ENCODE measurements at regions not wholly inside any gene's neighbourhood (a gene's known extent, or its start where the extent isn't known, plus 50 kb on each side); places are given as distances from the start of the nearest gene placed in this dataset.
"Not testable (repeated sequence)": the region's sequence is repeated elsewhere in the genome, so short reads cannot be mapped to it uniquely, and the experiment has no call there.

DNA sequence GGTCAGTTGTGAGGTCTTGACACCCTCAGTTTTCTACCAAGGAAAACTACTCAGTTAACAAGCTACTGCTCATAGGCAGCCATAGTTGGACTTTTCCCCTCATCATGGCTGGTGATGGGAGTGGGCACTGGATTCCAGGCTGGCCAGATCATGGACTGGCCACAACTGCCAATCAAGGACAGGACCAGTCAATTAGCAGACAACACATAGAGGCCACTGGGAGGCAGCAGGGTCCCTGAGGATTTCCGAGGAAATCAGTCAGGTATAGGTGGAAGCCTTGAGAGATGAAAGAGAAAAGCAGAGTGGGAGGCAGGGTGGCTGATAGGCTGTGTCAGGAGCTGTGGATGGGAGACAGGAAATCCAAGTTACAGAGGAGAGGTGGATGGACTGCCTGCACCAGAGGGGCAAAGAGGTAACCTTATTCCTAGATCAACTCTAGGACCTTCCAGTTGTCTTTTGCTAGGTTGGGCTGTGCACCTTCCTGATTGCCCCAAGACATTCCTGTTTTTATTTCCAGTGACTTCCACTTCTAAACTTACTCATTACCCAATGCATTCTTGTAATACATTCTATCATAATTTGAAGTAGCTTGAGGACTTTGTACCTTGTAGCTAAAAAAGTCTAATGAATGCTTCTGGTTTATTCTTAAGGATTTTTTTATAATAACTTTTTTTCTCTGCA is 361.8 kb downstream of the KCNRG start:
- DNase-seq (ENCODE audit: low read depth in 2 of 3, low spot score in 2 of 3): no peak

DNA sequence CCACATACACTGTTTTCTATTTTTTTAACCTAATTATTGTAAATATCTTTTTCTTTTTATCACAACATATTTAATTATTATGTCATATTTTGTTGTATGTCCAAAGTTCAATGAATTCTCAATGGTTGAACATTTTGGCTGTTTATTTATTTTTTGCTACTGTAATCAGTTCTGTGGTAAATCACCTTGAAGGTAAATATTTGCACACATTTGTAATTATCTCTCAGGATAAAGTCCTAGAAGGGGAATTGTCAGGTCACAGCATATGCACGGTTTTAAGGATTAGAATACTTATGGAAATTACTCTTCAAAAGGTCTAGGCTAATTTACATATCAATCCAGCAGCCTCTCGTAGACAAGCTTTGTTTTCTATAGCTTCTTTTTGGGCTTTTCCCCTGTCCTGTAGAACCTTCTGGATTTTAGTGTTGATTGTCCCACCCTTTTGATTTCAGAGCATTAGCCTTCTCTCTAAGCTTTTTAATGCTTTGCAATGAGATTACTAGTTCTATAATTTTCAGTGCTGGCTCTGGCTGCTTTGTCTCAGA is 362.6 kb downstream of the KCNRG start:
- DNase-seq (ENCODE audit: low read depth in 2 of 3, low spot score in 2 of 3): no peak

GRCh38 chr13:50378509-50379044 is 363.3 kb downstream of the KCNRG start:
- no peak for DNase-seq (ENCODE audit: low read depth in 2 of 3, low spot score in 2 of 3)

DNA sequence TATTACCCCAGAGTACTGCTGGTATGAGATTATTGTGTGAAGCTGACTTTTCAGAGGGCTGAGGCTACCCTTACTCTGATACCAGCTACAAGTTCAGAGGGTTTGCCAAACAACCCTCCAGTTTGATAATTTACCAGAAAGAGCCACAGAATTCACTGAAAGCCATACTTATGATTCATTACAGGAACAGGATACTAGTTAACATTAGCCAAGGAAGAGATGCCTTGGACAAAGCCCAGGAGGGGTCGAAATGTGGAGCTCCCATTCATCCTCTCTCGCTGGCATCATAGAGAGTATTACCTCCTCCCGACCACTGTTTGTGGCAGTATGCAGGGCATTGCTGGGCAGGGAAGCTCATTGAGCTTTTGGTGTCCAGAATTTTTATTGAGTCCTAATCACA is 364.3 kb downstream of the KCNRG start:
- DNase-seq (ENCODE audit: low read depth in 2 of 3, low spot score in 2 of 3): no peak

GRCh38 chr13:50380905-50381304 is 365.7 kb downstream of the KCNRG start:
- no peak for DNase-seq (ENCODE audit: low read depth in 2 of 3, low spot score in 2 of 3)

DNA sequence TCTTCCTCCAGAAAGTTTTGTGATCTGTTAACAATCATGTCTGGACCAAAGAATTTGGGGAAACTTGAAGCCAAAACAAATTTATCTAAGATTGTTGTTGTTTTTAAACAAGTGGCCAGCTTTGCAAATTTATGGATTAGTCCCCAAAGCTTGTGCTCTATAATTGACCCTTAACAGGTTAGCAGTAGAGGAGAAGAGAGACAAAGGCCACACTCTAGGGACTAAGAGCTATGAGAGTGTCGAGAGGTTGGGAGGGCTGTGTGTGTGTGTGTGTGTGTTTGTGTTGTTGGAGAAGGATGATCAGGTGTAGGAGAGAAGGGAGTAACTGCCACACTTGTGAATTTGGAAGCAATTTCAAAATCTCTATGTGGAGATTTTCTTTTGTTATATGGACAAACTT is 367.3 kb downstream of the KCNRG start:
- DNase-seq (ENCODE audit: low read depth in 2 of 3, low spot score in 2 of 3): no peak

DNA sequence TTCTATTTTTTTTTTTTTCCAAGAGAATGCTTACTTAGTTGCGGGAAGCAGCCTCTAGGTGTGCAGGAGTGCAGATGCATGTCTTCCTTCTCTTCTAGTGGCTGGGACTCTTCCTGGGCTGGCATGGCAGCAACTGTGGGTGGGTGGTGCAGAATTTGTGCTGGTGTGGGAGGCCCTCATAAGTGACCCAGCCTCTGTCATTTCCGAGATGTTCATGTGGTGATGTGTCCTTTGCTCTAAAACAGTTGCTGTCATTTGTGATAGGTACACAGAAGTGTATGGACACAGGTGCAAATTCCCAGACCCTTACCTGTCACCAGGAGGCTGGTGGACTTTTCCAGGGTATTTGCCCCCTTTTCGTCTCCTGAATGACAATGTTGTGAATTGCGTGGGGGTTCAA is 367.7 kb downstream of the KCNRG start:
- no peak for DNase-seq (ENCODE audit: low read depth in 2 of 3, low spot score in 2 of 3)

DNA sequence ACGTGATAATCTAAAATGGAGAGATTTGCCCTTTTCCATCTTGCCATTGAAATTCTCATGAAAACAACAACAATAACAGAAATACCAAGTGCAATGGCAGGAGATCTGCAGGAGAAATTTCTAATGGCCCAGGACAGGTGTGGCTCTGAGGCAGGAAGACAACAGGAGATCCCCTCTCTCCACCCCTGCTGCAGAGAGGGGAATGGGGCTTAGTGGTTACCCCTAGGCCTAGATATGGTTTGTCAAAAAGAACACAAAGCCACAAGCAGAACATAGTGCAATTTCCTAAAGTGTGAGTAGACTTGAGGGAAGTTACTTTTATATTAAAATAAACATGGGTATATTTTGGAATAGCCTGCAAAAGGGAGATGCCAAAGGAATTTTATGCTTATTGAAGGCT is 369.5 kb downstream of the KCNRG start:
- DNase-seq (ENCODE audit: low read depth in 2 of 3, low spot score in 2 of 3): no peak

DNA sequence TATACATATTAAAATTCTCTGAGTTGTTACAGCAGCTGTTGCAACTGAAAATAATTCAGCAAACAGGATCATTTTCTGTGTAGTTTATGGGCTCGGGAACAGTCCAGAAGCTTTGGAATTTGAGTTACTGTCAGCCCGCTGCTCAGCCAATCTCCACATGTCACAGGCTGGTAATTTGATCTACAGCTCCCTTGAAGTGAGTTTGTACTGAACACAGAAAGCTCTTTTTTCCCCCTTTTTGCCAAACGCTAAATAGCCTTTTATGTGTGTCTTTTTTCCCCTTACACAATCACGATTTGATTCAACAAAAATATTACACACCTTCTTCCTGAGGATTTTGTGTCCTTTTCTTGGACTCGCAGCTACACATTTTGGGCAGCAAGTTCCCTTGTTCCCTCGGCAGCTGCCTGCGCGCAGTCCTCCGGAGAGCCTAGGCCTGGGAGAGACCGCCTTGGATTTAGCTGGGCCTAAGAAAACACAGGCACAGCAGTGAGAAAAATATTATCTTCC is 371.4 kb downstream of the KCNRG start:
- DNase-seq (ENCODE audit: low read depth in 2 of 3, low spot score in 2 of 3): no peak

GRCh38 chr13:50387051-50387581 is 371.9 kb downstream of the KCNRG start:
- DNase-seq (ENCODE audit: low read depth in 2 of 3, low spot score in 2 of 3): peak in 1 of 3 donors; percentile 17

- DNase-seq (ENCODE audit: low read depth in 2 of 3, low spot score in 2 of 3): no peak
These were observed 373.2 kb downstream of the KCNRG start for GRCh38 chr13:50388481-50388880.

GRCh38 chr13:50389726-50390125 is 374.5 kb downstream of the KCNRG start:
- DNase-seq (ENCODE audit: low read depth in 2 of 3, low spot score in 2 of 3): no peak

GRCh38 chr13:50390503-50391248 is 375.4 kb downstream of the KCNRG start:
- DNase-seq (ENCODE audit: low read depth in 2 of 3, low spot score in 2 of 3): no peak

DNA sequence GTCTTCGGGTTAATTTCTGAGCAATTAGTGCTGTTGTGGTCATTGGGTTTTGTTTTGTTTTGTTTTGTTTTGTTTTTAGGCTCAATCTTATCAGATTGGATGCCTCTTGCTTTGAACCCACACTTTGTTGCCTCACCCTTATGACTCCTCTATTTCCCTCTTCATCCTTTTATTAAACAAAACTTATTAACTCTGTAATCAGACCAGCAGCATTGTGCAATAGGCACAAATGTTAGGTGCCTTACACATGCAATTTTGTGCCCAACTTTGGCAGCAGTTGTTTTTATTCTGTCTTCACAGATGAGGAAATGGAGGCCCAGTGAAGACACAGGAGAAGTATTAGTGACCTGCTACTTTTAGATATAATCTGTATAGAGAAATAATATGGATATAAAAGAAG is 377.7 kb downstream of the KCNRG start:
- DNase-seq (ENCODE audit: low read depth in 2 of 3, low spot score in 2 of 3): no peak

GRCh38 chr13:50393628-50394027 is 378.4 kb downstream of the KCNRG start:
- DNase-seq (ENCODE audit: low read depth in 2 of 3, low spot score in 2 of 3): no peak

- DNase-seq (ENCODE audit: low read depth in 2 of 3, low spot score in 2 of 3): no peak
These were observed 380.8 kb downstream of the KCNRG start for GRCh38 chr13:50396001-50396400.

GRCh38 chr13:50396618-50397017 is 381.4 kb downstream of the KCNRG start:
- not testable (repeated sequence) for DNase-seq (ENCODE audit: low read depth in 2 of 3, low spot score in 2 of 3)

DNA sequence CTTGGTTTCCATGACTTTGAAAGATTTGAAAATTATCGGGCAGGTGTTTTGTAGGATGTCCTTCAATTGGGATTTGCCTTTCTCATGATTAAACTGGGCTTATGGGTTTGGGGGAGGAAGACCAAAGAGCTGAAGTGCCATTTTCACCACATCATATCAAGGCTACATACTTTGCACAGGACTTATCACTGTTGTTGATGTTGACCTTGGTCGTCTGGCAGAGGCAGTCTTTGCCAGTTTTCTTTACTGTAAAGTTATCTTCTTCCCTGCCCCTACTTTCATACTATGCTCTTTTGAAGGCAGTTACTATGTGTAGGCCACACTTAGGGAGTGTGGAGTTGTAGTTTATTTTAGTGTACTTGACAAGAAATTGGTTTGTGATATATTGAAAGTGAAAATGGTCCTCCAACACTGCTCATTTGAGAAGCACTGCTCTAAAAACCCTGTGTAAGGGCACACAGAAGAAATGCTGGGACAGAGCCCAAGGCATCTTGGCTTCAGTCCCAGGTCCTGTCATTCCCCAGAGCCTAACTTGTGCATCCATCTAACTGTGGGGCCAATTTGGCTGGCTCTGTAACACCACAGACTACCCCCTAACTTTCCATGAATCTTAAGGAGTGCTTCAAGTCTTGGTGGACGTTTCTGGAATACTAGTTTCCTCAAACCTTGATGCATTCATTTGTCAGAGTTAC is 384.9 kb downstream of the KCNRG start:
- no peak for DNase-seq (ENCODE audit: low read depth in 2 of 3, low spot score in 2 of 3)

DNA sequence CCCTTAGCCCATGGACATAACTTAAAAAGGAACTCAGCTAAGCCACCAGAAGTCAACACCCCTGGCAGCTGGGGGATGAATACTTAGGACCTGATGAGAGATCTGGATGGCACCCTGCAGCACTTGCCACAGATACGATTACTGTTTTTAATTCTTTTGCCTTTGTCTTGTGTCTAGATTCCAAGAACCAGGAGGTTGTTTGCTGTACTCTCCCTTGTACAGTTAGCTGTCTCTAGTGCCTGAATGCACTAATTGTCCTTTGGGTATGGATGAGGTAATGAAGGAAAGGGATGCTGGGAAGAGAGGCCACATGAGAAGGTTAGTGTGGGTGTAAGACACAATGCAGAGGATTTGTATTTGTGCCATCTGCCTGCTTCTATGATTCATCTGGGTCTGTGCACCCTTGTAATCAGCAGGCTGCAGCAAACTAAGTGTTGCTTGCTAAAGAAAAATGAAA is 385.8 kb downstream of the KCNRG start:
- DNase-seq (ENCODE audit: low read depth in 2 of 3, low spot score in 2 of 3): no peak

DNA sequence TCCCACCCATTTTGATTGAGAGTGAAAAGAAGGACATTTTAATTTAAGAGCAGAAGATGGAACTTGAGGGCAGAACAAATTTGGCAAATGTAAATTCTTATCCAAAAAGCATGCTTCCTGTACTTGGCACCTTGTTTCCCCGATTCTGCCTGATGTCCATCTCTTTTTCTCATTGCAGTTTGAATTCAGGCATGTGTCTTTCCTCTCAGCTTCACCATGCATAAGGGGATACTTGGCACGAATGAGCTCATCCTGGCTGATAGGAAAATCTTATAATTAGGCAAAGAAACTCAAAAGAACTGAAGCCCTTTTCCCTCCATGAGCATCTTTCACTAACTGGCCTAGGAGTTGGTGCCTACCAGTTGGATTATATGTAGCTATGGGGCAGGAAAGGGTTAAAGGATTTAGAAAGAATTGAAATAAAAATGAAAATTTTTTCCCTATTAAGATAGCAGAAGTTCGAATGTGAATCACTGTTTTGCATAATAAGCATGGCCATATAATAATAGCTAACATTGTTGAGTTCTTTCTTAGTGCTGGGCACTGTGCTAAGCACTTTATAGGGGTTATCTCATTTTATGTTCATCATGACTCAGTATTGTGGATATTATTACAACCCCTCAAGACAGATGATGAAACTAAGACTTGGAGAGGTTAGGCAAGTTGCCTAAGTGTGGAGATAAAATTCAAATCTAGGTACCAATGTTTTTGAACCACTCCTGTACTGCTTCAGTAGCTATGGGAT is 386.6 kb downstream of the KCNRG start:
- DNase-seq (ENCODE audit: low read depth in 2 of 3, low spot score in 2 of 3): no peak

Measured in hematopoietic multipotent progenitor cell (in vitro differentiated cells).